VCaP (cell line): ENCODE measurements at regions not wholly inside any gene's neighbourhood (a gene's known extent, or its start where the extent isn't known, plus 50 kb on each side); places are given as distances from the start of the nearest gene placed in this dataset.

Experiments used
- H3K27ac ChIP-seq: fragments of 450-650 bp; 2 replicates; pipeline ENCODE4 v1.5.1; 2017
- TF ChIP-seq, protein P1 (sequence below): fragments of 450-650 bp; conservative IDR thresholded peaks from 2 replicates; pipeline ENCODE4 v1.5.1; 2017; ENCODE audit warnings: mild to moderate bottlenecking, moderate library complexity

DNA sequence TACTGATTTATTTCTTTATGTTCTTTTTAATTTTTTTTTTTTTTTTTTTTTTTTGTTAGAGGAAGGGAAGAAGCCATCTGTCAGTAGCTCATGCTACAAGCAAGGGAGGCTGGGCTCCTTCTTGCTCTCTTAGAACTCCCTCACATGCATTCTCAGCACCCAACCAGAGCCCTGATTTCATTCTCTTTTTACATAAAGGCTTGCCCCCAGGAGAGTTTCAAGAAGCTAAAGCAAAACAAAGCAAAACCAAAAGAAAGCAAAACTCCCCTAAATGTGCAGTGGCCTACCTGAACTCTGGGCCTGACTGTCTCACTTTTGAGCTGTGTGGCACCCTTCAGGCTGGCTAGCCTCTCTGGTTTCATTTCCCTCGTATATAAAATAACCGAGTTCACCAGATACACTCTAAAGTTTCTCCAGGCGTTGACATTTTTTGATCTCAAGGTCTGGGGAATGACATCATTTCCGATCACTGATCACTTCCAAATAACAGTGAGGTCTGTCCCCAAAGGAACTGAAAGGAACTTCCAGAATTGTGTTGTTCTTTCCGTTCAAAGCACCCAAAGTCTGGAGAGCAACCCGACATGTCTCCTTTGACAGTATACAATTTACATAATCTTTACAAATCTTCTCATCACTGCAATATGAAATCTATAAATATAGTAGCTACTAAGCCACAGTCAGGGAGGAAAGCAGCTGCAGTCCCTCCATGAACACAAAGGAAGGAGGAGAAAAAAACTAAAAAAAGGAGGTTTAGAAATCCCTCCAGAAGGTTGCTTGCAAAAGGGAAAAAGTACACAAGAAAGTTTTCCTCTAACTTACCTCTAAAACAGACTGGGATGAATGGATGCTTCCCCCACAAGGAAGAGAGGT lies 145.6 kb upstream of the NCK2 start:
- TF ChIP-seq, protein P1, sequence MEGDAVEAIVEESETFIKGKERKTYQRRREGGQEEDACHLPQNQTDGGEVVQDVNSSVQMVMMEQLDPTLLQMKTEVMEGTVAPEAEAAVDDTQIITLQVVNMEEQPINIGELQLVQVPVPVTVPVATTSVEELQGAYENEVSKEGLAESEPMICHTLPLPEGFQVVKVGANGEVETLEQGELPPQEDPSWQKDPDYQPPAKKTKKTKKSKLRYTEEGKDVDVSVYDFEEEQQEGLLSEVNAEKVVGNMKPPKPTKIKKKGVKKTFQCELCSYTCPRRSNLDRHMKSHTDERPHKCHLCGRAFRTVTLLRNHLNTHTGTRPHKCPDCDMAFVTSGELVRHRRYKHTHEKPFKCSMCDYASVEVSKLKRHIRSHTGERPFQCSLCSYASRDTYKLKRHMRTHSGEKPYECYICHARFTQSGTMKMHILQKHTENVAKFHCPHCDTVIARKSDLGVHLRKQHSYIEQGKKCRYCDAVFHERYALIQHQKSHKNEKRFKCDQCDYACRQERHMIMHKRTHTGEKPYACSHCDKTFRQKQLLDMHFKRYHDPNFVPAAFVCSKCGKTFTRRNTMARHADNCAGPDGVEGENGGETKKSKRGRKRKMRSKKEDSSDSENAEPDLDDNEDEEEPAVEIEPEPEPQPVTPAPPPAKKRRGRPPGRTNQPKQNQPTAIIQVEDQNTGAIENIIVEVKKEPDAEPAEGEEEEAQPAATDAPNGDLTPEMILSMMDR, result no peak

DNA sequence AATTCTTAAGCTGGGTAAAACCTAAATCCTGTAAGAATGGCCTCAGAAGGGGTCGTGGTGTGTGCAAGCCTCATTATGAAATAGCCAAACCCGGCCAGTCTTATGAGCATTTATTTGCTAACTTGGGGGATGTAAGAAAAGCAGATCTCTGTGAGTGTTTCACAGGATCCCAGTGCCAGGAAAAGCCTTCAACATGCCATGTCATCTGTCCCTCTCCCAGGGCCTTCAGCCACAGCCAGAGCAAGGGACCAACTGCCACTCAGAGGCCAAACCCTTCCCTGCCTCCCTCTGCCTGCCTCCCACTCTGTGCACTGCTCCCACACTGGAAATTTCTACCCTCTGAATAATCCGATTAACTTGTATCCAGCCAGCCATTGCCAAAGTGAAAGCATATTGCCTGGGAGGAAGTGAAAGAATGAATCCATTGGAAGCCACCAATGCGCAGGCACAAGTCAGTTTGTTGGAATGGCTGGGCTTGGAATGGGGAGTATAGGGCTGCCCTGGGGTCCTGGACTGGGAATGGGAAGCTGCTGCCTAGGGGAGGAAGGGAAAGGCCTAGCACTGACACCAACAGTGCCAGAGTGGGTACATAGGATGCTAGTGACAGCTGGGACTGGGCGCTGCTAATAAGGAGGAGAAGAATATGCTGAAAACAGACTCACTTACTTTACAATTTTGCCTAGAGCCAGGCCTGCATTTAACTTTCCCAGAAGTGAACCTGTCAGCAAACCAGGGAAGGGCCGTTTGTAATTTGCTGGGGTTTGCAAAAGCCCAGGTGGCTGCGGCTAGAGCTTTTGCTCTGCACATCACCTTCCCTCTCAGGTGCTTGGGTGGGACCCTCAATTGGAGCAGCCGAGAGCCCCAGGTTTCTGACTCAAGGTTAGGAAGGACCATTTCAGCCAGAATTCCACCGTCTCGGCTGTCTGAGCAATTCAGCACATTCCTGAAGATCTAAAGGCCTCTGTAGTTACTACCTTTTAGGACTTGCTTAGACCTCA lies 146.6 kb upstream of the NCK2 start:
- no peak overlapping the region for H3K27ac ChIP-seq
- TF ChIP-seq, protein P1, result no peak

More for the DNA sequence above, 145.6 kb upstream of the NCK2 start:
- H3K27ac ChIP-seq, result no peak overlapping the region

DNA sequence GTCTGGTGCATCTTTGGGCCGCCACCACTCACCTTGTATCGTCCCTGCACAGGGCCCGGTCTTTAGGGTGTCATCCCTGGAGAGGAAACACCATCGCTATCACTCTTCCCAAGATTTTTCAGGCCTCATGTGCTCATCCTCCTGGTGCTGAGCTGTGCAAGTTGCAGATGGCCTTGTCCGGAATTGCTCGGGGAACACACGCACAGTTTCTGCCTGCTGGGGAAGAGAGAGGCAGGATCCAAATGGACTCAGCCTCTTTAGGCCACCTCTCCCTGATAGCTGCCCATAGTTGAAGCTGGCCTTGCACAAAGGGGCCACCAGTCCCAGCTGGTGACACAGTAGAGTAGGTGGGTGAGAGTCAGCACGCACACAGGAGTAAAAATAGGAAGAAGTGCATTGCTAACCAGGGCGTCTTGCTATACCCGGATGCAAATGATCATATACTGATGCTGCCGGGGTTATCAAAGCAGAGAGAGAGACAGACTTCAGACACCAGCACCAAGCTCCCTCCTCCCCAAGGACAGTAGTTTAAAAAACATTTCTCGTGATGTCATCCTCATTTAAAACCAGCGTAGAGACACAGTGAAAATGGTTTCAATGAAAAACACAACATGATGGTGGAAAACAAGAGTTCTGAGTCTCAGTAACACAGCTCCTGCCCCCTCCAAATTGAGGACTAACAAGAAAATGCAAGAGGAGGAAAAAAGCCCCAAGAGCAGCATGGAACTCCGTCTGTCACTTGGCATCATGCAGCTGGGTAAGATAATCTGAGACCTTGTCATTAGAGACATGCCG lies 147.5 kb upstream of the NCK2 start:
- TF ChIP-seq, protein P1, result no peak
- no peak overlapping the region for H3K27ac ChIP-seq

DNA sequence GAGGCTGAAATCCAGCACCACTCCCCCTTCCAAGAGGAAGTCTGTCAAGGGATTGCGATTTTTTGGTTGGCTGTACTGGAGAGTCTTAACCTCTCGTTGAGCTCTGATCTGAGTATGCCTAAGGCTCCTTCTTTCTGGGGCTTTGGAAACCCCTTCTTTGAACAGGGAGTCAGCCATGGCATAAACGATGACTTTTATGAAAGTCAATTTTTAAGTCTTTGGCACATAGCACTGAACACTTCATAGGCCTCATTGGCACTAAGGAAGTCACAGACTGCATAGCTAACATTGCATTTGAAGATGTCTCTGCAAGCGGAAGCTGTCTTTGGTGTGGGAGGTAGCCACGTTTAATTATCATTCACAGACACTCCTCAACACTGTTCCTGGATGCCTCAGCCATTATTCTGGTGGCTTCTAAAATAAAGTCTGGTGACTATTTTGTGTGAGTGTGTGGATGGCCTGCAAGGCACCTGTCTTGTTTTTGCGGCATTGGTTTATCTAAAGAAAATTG lies 148.2 kb upstream of the NCK2 start:
- TF ChIP-seq, protein P1, result no peak
- H3K27ac ChIP-seq, result no peak overlapping the region

DNA sequence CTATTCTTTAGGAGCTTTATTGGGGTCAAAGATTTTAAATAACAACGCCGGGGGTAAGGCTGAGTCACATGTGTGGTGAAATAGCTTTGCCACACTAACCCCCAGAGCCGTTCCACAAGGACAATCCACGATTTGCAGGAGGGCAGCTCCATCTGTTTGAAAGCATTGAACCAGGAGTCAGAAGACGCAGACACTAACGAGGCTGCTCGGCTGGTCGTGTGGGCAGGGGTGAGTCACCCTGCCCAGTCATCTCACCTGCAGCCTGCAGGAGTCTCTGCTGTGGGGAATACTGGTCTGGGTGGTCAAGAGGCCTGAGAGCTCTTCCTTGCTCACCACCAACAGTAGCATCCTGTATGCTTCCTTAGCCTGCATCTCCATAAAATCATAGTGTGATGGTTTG lies 149.2 kb upstream of the NCK2 start:
- no peak overlapping the region for H3K27ac ChIP-seq

DNA sequence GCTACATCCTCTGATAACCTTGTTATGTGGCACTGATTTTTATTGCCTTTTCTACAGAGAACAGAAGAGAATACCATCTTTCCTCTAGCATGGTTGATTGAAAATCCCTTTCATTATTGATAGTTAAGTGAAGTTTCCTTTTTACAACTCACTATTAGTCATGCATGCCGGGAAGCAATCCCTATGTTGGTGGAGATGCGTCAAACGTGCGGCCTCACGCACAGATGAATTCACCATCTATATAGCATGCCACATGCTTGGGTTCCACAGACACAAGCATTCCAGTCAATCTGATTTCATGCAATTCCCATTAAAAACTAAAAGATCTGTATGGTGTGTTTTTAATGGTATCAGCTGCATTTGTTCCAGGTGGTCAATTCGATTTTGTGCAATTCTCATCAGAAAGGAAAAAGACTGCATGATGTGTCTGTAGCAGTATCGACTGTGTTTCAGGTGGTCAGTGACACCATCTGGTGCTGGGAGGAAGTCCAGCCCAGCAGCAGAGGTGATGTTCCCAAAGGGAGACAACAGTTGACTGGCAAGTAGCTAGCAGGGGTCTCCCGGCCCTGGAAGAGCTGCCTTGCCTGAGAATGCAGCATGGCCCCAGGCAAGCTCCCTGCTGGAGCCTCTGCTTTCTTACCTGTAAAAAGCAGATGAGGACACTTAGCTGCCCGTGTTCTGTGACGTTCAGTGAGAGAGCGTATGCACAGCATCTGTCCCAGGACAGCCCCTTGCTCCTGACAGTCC lies 151.3 kb upstream of the NCK2 start:
- TF ChIP-seq, protein P1, result no peak

More for the DNA sequence above, 149.2 kb upstream of the NCK2 start:
- TF ChIP-seq, protein P1, result no peak

More for the DNA sequence above, 151.3 kb upstream of the NCK2 start:
- no peak overlapping the region for H3K27ac ChIP-seq
